ENCODE measurements at regions not wholly inside any gene's neighbourhood (a gene's known extent, or its start where the extent isn't known, plus 50 kb on each side); places are given as distances from the start of the nearest gene placed in this dataset.
"Not testable (repeated sequence)": the region's sequence is repeated elsewhere in the genome, so short reads cannot be mapped to it uniquely, and the experiment has no call there.

DNA sequence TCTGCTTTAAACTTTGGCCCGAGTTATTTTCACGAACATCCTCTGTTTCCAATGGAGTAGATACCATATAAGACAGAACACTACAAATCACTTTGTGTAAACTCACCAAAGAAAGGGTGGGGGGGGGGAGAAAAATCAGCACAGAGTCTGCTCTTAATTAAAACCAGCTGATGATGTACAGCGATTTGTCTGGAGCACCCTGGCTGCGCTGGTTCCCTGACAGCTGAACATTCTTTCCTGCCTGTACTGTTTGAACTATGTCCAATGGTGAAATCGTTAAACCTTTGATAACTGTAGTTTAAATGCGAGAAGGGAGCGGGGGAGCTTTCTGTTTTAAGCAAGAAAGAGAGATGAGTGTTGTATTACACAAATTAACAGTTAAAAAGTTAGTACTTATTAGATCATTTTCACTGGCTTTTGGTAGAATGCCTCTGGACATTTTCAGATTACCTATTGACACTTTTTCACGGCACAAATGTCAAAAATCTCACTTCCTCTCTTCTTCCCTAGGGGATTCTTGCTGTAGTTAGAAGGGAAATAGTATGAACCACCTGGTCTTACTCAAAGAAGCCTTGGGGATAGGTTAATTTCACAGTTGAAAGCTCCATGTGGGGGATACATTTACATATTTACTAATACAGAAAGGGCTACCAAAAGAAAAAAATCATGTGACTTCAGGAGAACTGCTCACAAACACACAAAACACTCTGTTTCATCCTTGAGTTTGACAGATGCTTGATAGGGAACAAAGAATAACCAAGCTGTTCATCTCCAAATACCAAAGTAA lies 140.2 kb upstream of the RUNX1 start:
- no peaks in the 10 kb centered on the region for H3K23me2 ChIP-seq (ENCODE audit: insufficient read length, low read depth, low read length, poor library complexity, severe bottlenecking)
- no CpG with 5 or more reads among the region's 8 CpGs for WGBS (ENCODE audit: extremely low coverage, insufficient read length, low lambda C conversion rate)
- no peak overlapping the region for H2BK20ac ChIP-seq (ENCODE audit: low read depth, low read length, poor library complexity, severe bottlenecking)
- H2BK5ac ChIP-seq (ENCODE audit: insufficient read length, low read length), result no peak overlapping the region
- no peak overlapping the region for H3K4me2 ChIP-seq (ENCODE audit: insufficient read depth, insufficient read length, low read length)
- H3K23ac ChIP-seq (ENCODE audit: insufficient read length, low read depth, low read length), result no peak overlapping the region
- H3K4me1 Mint-ChIP-seq, result peaks cover 14 to 15% of the 10 kb centered on the region in 2 experiments
- no peak overlapping the region for H3K4me3 Mint-ChIP-seq
- H3K79me2 ChIP-seq (ENCODE audit: insufficient read depth, low read length), result no peaks in the 10 kb centered on the region
- DNase-seq, result no peak
- peaks cover 0 to 2% of the 10 kb centered on the region in 2 experiments; a peak in 1 of 5 replicates for H3K9me3 Mint-ChIP-seq
- no peak overlapping the region for H2BK120ac ChIP-seq (ENCODE audit: low read depth, low read length, poor library complexity, severe bottlenecking)
- H4K20me1 ChIP-seq (ENCODE audit: control insufficient read depth, insufficient read depth, insufficient read length), result no peaks in the 10 kb centered on the region
- H4K8ac ChIP-seq (replicated peaks; ENCODE audit: insufficient read length, low read depth, low read length), result no peak overlapping the region
- H2AK5ac ChIP-seq (ENCODE audit: insufficient read length, low read length), result no peak overlapping the region
- H2BK12ac ChIP-seq (ENCODE audit: insufficient read length, low read depth, low read length), result no peak overlapping the region
- H3K18ac ChIP-seq (ENCODE audit: insufficient read length, low read depth, low read length), result no peak overlapping the region
- H3K27me3 Mint-ChIP-seq (ENCODE audit: low read depth), result no peaks in the 10 kb centered on the region
- H2AFZ ChIP-seq (ENCODE audit: low read length), result no peak overlapping the region
- H2BK15ac ChIP-seq (ENCODE audit: low read depth, low read length), result no peak overlapping the region
- no peak overlapping the region for H3K27ac Mint-ChIP-seq
- TF ChIP-seq, protein P1, sequence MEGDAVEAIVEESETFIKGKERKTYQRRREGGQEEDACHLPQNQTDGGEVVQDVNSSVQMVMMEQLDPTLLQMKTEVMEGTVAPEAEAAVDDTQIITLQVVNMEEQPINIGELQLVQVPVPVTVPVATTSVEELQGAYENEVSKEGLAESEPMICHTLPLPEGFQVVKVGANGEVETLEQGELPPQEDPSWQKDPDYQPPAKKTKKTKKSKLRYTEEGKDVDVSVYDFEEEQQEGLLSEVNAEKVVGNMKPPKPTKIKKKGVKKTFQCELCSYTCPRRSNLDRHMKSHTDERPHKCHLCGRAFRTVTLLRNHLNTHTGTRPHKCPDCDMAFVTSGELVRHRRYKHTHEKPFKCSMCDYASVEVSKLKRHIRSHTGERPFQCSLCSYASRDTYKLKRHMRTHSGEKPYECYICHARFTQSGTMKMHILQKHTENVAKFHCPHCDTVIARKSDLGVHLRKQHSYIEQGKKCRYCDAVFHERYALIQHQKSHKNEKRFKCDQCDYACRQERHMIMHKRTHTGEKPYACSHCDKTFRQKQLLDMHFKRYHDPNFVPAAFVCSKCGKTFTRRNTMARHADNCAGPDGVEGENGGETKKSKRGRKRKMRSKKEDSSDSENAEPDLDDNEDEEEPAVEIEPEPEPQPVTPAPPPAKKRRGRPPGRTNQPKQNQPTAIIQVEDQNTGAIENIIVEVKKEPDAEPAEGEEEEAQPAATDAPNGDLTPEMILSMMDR (conservative IDR thresholded peaks at IDR 0.05), result no peak
- H4K91ac ChIP-seq (ENCODE audit: insufficient read length, low read depth, low read length), result no peak overlapping the region
- no peaks in the 10 kb centered on the region for H3K4me1 ChIP-seq (ENCODE audit: insufficient read depth, low read length)
- H3K4ac ChIP-seq (ENCODE audit: low read depth, low read length), result no peak overlapping the region
- H3T11ph ChIP-seq (ENCODE audit: low read length), result no peak overlapping the region
- no peaks in the 10 kb centered on the region for H3K27me3 ChIP-seq (ENCODE audit: insufficient read depth, low read length)
- H3K27ac ChIP-seq (ENCODE audit: insufficient read length, low read depth, low read length), result no peak overlapping the region
- no peak overlapping the region for H3K56ac ChIP-seq (ENCODE audit: insufficient read length, low read depth, low read length)
- H3K36me3 Mint-ChIP-seq (ENCODE audit: insufficient read depth in 1 of 3, low read depth in 3 of 3), result no peaks in the 10 kb centered on the region
- no peak overlapping the region for H4K5ac ChIP-seq (ENCODE audit: insufficient read length, low read depth, low read length)
- H3K9me3 ChIP-seq (ENCODE audit: control insufficient read depth, low read depth, low read length), result no peaks in the 10 kb centered on the region
- H3K9ac ChIP-seq (ENCODE audit: extremely low read depth, insufficient read length, low read length), result no peak overlapping the region
- H3K14ac ChIP-seq (ENCODE audit: insufficient read depth, low read length), result no peak overlapping the region
- no peaks in the 10 kb centered on the region for H3K79me1 ChIP-seq (ENCODE audit: insufficient read depth, low read depth, low read length, poor library complexity, severe bottlenecking)

DNA sequence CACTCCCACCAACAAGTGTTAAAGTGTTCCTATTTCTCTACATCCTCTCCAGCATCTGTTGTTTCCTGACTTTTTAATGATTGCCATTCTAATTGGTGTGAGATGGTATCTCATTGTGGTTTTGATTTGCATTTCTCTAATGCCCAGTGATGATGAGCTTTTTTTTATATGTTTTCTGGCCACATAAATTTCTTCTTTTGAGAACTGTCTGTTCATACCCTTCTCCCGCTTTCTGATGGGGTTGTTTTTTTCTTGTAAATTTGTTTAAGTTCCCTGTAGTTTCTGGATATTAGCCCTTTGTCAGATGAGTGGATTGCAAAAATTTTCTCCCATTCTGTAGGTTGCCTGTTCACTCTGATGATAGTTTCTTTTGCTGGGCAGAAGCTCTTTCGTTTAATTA lies 134.3 kb upstream of the RUNX1 start:
- H2BK5ac ChIP-seq (ENCODE audit: insufficient read length, low read length); H3K27ac Mint-ChIP-seq; H3K18ac ChIP-seq (ENCODE audit: insufficient read length, low read depth, low read length); H4K8ac ChIP-seq (replicated peaks; ENCODE audit: insufficient read length, low read depth, low read length); H3K4me1 Mint-ChIP-seq; H2AFZ ChIP-seq (ENCODE audit: low read length); H3K36me3 Mint-ChIP-seq (ENCODE audit: insufficient read depth in 1 of 3, low read depth in 3 of 3); H3K23me2 ChIP-seq (ENCODE audit: insufficient read length, low read depth, low read length, poor library complexity, severe bottlenecking); H3K9me3 Mint-ChIP-seq; H3K4me2 ChIP-seq (ENCODE audit: insufficient read depth, insufficient read length, low read length); H4K20me1 ChIP-seq (ENCODE audit: control insufficient read depth, insufficient read depth, insufficient read length); H3K9ac ChIP-seq (ENCODE audit: extremely low read depth, insufficient read length, low read length); H2BK15ac ChIP-seq (ENCODE audit: low read depth, low read length); H3K4ac ChIP-seq (ENCODE audit: low read depth, low read length); H3K79me2 ChIP-seq (ENCODE audit: insufficient read depth, low read length); H2BK20ac ChIP-seq (ENCODE audit: low read depth, low read length, poor library complexity, severe bottlenecking); DNase-seq; H3K9me3 ChIP-seq (ENCODE audit: control insufficient read depth, low read depth, low read length); H2BK12ac ChIP-seq (ENCODE audit: insufficient read length, low read depth, low read length); H2BK120ac ChIP-seq (ENCODE audit: low read depth, low read length, poor library complexity, severe bottlenecking); H3K4me3 Mint-ChIP-seq; H3T11ph ChIP-seq (ENCODE audit: low read length); H3K14ac ChIP-seq (ENCODE audit: insufficient read depth, low read length); H3K27ac ChIP-seq (ENCODE audit: insufficient read length, low read depth, low read length); H3K4me1 ChIP-seq (ENCODE audit: insufficient read depth, low read length); H4K5ac ChIP-seq (ENCODE audit: insufficient read length, low read depth, low read length); H2AK5ac ChIP-seq (ENCODE audit: insufficient read length, low read length); H3K27me3 ChIP-seq (ENCODE audit: insufficient read depth, low read length); H3K27me3 Mint-ChIP-seq (ENCODE audit: low read depth); H3K79me1 ChIP-seq (ENCODE audit: insufficient read depth, low read depth, low read length, poor library complexity, severe bottlenecking); H3K56ac ChIP-seq (ENCODE audit: insufficient read length, low read depth, low read length); H4K91ac ChIP-seq (ENCODE audit: insufficient read length, low read depth, low read length); H3K23ac ChIP-seq (ENCODE audit: insufficient read length, low read depth, low read length): not testable (repeated sequence)
- no CpG with 5 or more reads among the region's 2 CpGs for WGBS (ENCODE audit: extremely low coverage, insufficient read length, low lambda C conversion rate)

Data from H9 (cell line).